Ascending aorta (tissue), 2 donors: ENCODE measurements at regions not wholly inside any gene's neighbourhood (a gene's known extent, or its start where the extent isn't known, plus 50 kb on each side); places are given as distances from the start of the nearest gene placed in this dataset.

Experiments
- DNase-seq, 2 donors: peaks; one replicate each; pipeline ENCODE4 v3.0.0-alpha.2; 2019; ENCODE audit warnings: low spot score in 2 of 2
- H3K27ac ChIP-seq, 2 donors: fragments of 200-600 bp; sonication (generic); one replicate each; pipeline ENCODE4 v1.5.1; 2016 to 2017; ENCODE audit warnings: mild to moderate bottlenecking in 1 of 2
- H3K27me3 ChIP-seq: fragments of 200-600 bp; sonication (generic); one replicate; pipeline ENCODE4 v1.5.1; 2017
- H3K36me3 ChIP-seq, 2 donors: fragments of 200-600 bp; sonication (generic); one replicate each; pipeline ENCODE4 v1.5.1; 2016
- H3K4me1 ChIP-seq, 2 donors: fragments of 200-600 bp; sonication (generic); one replicate each; pipeline ENCODE4 v1.5.1; 2016 to 2017; ENCODE audit warnings: mild to moderate bottlenecking in 1 of 2
- H3K4me3 ChIP-seq, 2 donors: fragments of 200-600 bp; sonication (generic); one replicate each; pipeline ENCODE4 v1.5.1; 2016 to 2017; ENCODE audit warnings: mild to moderate bottlenecking in 1 of 2
- H3K9me3 ChIP-seq, 2 donors: fragments of 200-600 bp; sonication (generic); one replicate each; pipeline ENCODE4 v1.5.1; 2016
- intact Hi-C: fragments of 100-400 bp; cut with DNase I; formaldehyde crosslinking; loops from one replicate; pipeline ENCODE4 v1.15.1; 2023
- TF ChIP-seq, protein P1 (sequence below), 3 experiments: fragments of 200-600 bp in 2 of 3; fragments of 450-650 bp in 1 of 3; sonication (generic) in 2 of 3; IDR thresholded peaks; one replicate each; pipeline ENCODE4 v1.5.1; 2016 to 2019; ENCODE audit warnings: antibody characterized with exemption in 3 of 3, mild to moderate bottlenecking in 1 of 3, moderate library complexity in 1 of 3

DNA sequence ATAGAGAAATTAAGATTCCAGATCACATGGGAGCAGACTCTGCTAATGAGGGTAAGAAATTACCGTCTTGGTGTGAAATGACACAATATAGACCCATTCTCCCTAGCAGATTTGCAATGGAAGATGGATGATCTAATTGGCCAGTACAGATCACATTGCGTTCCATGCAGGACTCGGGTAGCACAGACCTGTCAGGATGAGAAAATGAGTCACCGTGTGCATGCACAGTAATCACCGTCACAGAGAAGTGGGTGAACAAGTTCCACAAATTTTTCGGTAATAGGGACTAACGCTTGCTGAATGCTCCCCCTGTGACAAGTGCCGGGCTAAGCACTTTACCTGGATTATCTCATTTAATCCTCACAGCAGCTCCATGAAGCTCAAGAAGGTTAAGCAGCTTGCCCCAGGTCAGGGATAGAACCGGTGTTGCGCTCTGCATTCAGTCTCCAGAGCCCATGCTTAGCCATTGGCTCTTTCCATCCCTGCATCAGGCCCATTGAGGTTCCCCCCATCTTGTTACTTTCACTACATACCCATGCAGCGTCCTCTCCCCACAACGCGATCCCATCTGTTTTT, 375.6 kb downstream of the FBXW7 start:
- Histone ChIP-seq H3K36me3 (no peaks in the 10 kb centered on the region), H3K27me3 (no peaks in the 10 kb centered on the region), H3K27ac (no peak overlapping the region), H3K4me1 (no peaks in the 10 kb centered on the region), H3K4me3 (no peak overlapping the region), H3K9me3 (no peaks in the 10 kb centered on the region)
- DNase-seq, result no peak
- intact Hi-C loops, result no loop called here
- TF ChIP-seq, protein P1, sequence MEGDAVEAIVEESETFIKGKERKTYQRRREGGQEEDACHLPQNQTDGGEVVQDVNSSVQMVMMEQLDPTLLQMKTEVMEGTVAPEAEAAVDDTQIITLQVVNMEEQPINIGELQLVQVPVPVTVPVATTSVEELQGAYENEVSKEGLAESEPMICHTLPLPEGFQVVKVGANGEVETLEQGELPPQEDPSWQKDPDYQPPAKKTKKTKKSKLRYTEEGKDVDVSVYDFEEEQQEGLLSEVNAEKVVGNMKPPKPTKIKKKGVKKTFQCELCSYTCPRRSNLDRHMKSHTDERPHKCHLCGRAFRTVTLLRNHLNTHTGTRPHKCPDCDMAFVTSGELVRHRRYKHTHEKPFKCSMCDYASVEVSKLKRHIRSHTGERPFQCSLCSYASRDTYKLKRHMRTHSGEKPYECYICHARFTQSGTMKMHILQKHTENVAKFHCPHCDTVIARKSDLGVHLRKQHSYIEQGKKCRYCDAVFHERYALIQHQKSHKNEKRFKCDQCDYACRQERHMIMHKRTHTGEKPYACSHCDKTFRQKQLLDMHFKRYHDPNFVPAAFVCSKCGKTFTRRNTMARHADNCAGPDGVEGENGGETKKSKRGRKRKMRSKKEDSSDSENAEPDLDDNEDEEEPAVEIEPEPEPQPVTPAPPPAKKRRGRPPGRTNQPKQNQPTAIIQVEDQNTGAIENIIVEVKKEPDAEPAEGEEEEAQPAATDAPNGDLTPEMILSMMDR (IDR thresholded peaks at IDR 0.05), result no peak

DNA sequence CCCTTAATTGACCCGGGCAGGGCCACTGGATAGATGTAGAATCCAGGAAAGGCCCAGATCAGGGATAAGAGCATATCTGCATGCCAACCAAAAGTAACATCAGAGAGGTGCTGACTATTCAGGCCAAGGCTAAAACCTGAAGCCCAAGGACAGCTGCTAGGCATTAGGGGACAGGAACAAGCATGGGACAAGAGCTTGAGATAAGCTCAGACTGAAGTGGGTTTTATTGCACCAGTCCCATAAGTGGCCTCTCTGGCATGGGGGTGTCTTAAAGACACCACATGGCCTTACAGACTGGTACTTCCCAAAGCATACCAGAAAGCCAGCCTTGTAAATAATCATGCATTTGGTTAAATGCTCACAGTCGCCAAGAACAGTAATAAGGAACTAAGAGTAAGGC, 376.1 kb downstream of the FBXW7 start:
- H3K27me3 ChIP-seq, result no peaks in the 10 kb centered on the region
- TF ChIP-seq, protein P1 (IDR thresholded peaks at IDR 0.05), result no peak
- intact Hi-C loops, result no loop called here
- H3K4me1 ChIP-seq, result no peaks in the 10 kb centered on the region
- no peaks in the 10 kb centered on the region for H3K36me3 ChIP-seq
- DNase-seq, result no peak
- no peaks in the 10 kb centered on the region for H3K9me3 ChIP-seq
- H3K27ac ChIP-seq, result no peak overlapping the region
- H3K4me3 ChIP-seq, result no peak overlapping the region

DNA sequence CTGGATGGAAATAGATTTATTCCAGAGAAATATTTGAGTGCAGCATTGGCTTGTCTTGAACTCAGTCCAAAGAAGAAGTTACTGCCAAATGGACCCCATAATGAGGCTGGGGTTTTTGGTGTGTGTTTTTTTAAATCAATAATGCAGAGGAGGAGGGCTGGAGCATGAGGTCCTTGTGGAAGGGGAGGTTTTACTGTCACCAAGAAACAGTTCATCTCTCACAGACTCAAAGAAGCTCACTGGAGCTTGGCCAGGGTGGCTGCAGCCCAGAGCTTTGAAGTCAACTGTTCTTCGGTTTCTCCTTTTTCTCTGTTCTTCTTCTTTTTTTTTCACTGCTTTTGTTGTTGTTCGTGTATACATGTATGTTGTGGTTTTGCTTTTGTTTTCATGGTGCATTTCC, 377.7 kb downstream of the FBXW7 start:
- Histone ChIP-seq H3K9me3 (no peaks in the 10 kb centered on the region), H3K27ac (no peak overlapping the region), H3K4me3 (no peak overlapping the region), H3K36me3 (no peaks in the 10 kb centered on the region), H3K27me3 (no peaks in the 10 kb centered on the region), H3K4me1 (no peaks in the 10 kb centered on the region)
- TF ChIP-seq, protein P1 (IDR thresholded peaks at IDR 0.05), result no peak
- DNase-seq, result no peak
- intact Hi-C loops, result no loop called here

DNA sequence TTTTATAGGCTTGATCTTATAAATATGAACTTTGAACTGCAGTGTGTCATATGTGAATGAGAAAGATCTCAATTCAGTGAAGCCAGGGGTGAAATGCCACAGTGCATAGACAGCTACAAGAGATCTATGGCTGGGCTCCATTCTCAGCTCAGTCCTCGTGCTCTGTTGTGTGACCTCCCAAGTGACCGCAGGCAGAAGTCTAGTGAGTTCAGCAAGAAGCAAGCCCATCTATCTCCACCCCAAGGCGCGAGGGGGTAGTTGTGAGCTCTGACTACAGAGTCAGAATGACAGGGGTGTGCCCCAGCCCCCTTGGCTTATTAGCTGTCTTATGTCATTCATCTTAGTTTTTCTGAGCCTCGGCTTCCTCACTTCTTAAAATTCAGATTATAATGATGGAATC, 378.3 kb downstream of the FBXW7 start:
- H3K9me3 ChIP-seq, result no peaks in the 10 kb centered on the region
- TF ChIP-seq, protein P1 (IDR thresholded peaks at IDR 0.05), result no peak
- no peak overlapping the region for H3K27ac ChIP-seq
- H3K4me1 ChIP-seq, result no peaks in the 10 kb centered on the region
- H3K4me3 ChIP-seq, result no peak overlapping the region
- intact Hi-C loops, result no loop called here
- no peak for DNase-seq
- H3K27me3 ChIP-seq, result no peaks in the 10 kb centered on the region
- no peaks in the 10 kb centered on the region for H3K36me3 ChIP-seq

DNA sequence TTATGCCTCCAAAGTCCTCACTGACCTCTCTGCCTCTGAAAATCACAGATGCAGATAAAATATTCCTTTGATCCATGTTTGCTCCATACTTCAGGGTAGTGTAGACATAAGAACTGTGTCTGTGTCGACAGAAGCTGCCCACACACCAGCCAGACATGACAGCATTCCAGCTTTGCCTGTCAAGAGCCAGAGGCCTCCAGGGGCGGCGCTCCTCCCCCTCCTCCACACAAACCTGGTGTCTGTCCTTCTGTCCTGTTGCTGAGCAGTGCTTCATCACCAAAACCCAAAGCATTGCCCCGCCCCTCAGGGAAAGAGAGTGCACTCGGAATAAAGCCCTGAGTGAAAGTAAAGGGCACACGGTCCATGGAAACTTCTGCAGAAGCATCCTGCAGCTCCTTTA, 379.4 kb downstream of the FBXW7 start:
- no peak overlapping the region for H3K27ac ChIP-seq
- DNase-seq, result no peak
- H3K27me3 ChIP-seq, result no peaks in the 10 kb centered on the region
- TF ChIP-seq, protein P1 (IDR thresholded peaks at IDR 0.05), result no peak
- no peaks in the 10 kb centered on the region for H3K9me3 ChIP-seq
- intact Hi-C loops, result no loop called here
- no peaks in the 10 kb centered on the region for H3K4me1 ChIP-seq
- H3K4me3 ChIP-seq, result no peak overlapping the region
- no peaks in the 10 kb centered on the region for H3K36me3 ChIP-seq

DNA sequence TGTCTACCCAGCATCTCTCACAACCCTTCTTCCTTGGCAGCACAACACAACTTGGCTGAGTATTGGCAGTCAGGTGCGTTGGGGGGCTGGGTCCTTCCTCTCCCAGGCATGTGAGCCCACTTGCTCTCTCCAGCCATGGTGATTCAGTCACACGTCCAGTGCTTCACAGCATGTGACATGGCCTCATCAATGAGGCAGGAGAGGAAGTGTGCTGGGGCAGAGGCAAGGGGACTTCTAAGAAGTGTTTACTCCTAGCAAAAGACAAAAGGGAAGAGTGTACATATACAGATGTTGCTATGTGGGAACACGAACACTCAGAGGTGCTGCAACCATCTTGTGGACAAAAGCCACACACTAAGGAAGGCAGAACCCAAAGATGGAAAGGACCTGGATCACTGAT, 380.8 kb downstream of the FBXW7 start:
- H3K9me3 ChIP-seq, result no peaks in the 10 kb centered on the region
- intact Hi-C loops, result no loop called here
- no peak overlapping the region for H3K4me3 ChIP-seq
- TF ChIP-seq, protein P1 (IDR thresholded peaks at IDR 0.05), result no peak
- no peaks in the 10 kb centered on the region for H3K36me3 ChIP-seq
- DNase-seq, result no peak
- H3K4me1 ChIP-seq, result no peaks in the 10 kb centered on the region
- no peaks in the 10 kb centered on the region for H3K27me3 ChIP-seq
- H3K27ac ChIP-seq, result no peak overlapping the region
